HG03565 (cell line): ENCODE measurements at regions not wholly inside any gene's neighbourhood (a gene's known extent, or its start where the extent isn't known, plus 50 kb on each side); places are given as distances from the start of the nearest gene placed in this dataset.
"Not testable (repeated sequence)": the region's sequence is repeated elsewhere in the genome, so short reads cannot be mapped to it uniquely, and the experiment has no call there.

Experiments used
- ATAC-seq: cut with Tn5 transposase; IDR thresholded peaks from one replicate; pipeline ENCODE4 v1.9.1; 2021; ENCODE audit warnings: mild to moderate bottlenecking, moderate library complexity; ENCODE audit not compliant: unreplicated experiment

DNA sequence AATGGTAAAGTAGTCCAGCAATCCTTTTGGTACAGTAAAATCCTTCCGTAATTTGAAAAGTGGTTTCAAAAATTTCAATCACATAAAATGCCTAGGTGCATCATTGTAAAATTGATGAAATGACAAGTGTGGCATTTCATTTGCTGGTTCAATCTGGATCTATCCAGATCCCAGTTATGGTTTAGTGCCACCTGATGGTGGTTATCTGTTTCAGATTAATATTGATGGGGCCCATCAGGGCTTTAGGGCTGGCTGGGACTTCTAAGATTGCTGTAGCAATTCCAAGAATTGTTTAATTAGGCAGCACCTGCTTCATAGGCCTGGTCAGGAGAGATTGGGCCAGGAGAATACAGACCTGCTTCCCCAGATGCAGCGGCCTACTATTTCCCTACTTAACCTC lies 55.5 kb upstream of the PIK3C3 start:
- ATAC-seq, result no peak

DNA sequence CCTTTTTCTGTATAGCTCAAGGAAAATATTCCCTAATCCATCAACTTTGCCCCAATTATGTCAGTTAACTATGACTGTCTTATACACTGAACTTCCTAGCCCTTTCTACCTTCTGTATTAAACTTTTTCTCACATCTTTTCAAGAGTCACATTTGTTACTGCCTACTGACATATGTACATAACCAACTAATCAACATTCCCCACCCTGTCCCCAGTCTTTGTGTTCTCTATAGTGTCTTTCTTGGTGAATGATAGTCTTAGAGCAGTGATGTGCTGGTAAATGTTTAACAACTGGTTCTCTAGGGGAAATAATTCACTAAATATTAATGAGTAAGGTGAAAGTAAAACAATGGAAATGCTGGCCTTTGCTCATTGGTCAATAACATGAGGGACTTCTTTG lies 61.6 kb upstream of the PIK3C3 start:
- ATAC-seq, result no peak

DNA sequence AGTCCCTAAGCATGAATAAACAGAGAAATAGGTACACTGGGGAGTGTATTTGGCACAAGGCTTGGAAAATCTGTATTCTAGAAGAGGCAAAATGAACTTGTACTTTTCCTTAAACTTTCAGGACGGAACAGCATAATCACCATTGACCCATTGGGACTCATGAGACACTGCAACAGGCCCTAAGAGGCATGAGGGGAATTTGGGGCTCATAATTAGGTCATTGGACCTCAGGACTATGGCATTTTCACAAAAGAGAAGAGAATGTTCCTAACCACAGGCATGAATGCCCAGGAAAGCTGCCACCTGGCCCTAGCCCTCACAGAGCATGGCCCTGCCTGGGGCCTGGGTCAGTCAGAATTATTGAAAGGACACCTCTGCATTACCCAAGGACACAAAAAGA lies 67.9 kb upstream of the PIK3C3 start:
- ATAC-seq, result no peak

DNA sequence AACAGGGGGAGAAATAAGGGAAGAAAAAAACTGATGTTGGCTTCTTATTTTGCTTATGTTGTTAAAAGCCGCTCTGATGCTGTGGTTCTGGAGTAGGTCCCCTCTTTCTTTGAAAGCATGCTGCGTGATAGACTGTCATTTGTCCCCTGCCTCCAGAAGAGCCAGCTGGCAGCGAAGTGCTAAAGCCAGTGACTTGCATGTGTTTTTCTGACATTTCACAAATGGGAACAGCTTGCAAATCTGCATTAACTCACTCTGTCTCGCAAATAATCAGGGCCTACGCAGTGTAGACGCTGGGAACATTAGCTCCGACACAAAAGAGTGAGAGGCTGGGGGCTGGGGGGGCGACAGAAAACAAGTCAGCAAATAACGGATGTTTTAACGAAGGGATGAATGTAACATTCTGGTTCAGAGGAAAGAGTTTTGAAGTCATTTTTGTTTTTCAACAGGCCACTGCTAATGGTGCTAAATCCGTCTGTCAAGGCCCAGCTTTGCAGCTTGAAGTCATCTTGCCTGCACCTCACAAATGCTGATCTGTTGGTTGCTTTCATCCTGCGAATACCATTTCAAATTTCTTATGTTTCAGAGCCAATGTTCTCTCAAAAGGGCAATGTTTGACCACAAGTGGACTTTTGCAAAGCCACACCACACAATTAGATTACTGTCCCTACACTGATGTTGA lies 68.8 kb upstream of the PIK3C3 start:
- no peak for ATAC-seq

DNA sequence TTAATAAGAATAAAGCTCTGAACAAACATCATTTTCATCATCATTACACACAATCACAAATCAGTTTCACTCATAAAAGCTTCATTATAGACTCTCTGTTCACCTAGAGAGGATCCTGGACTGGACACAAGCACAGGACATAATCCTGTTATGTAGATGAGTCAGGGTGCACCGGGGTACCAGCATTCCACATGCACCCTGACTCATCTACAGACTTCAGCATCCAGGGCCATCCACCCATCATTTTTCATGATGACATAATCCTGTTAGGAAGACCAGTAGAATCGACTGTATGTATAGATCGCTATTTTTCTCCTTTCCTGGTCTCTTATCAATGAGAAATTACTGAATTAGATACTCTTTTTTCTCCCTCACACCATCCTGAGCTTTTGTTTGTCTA lies 73.7 kb upstream of the PIK3C3 start:
- no peak for ATAC-seq

DNA sequence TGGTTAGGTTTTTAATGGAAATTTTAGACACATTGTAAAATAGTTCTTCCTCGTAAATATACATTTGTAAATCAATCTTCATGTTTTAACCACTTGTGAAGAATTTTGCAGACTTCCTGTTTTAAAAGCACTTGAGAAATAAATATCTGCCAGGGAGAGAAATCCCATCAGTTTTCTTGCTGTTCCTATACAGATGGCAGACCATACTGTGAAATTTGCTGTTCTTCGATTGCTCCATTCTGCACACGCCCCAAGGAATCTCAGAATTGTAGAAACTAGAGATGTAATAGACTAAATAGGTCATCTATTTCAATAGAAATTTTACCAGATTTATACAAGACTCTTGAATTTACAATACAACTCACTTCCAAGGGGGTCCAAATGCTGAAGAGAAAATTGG lies 75.8 kb upstream of the PIK3C3 start:
- no peak for ATAC-seq

DNA sequence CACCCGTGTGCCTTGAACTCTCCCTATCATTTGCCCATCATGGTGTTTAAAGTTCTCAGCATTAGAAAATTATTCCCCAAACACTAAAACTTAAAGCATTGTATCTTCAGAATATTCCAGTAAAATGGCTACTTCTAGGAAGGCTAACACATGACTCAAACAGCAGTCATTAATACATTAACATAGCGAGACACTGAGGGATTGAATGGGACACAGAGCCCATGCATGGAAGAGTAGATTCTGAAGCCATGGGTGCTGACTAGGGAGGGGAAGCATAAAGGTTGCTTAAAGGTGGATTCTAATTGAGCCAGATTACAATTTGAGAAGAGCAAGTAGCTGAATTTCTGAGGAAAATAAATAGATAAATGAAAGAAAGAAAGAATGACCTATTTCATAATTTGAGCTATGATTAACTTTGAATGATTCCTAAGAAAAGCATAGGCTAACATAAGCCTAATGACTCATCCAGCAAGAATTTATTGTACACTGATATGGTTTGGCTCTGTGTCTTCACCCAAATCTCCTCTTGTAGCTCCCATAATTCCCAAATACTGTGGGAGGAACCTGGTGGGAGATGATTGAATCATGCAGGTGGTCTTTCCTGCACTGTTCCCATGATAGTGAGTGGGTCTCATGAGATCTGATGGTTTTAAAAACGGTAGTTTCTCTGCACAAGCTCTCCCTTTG lies 79.8 kb upstream of the PIK3C3 start:
- no peak for ATAC-seq

DNA sequence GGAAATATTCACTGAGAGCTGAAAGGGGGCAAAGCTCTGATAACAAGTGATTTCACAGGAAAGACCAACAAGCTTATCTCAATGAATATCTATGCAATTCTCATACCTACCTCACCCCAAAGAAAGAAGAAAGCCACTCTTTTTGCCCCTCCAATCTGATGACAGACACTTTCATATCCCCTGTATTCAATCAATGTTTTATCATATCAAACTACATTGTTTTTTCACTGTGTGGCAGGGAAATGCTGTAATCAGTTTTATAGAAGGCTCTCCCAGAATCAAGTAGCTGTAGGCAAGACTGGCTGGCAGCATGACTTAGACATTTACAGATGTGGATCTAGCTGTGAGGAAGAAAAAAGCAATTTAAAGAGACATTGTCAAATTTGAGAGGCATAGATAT lies 81.3 kb upstream of the PIK3C3 start:
- ATAC-seq, result no peak

DNA sequence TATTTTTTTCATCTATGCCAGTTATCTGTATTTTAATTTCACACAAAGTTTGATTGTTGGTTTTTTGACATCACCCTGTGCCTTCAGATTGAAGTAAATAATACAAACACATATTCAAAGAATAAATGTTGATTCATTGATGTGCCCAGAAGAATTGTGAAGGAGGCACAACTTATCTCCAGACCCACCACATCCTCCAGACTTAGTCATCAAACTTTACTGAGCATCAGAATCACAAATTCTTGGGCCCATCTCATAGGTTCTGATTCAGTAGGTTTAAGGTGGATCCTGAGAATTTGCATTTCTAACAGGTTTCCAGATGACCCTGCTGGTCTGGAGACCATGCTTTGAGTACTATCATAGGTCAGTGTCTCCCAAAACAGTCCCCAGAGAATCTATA lies 82.8 kb upstream of the PIK3C3 start:
- no peak for ATAC-seq

DNA sequence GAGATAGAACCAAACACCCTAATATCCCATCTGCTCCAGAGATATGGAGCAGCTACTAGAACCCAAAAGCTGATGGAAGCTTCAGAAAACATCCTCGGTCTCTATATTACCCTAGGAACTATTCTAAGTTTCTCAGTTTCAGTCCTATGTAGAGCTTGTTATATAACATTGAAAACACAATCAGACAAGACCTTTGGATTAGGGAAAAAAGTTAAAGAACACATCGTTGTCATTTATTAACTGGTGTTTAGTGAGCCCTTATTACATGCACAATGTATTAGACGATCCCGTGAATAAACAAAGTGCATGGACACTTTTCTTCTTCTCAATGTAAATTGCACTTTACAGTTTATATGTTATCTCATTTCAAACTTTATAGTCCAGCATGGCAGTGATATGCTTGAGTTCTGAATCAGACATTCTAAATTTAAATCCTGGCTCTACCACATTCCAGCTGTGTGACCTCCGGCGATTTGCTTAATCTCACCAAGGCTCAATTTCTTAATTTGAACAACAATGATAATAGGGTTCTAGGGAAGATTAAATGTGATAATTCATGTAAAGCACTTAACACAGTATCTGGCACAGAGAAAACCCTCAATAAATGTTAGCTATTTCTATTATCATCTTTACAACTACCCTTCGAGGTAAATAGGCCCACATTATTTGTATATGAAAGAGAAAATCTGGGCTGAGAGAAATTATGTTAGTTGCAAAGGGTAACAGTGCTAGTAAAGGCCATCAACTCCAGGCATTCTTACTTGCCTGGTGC lies 83.6 kb upstream of the PIK3C3 start:
- no peak for ATAC-seq

DNA sequence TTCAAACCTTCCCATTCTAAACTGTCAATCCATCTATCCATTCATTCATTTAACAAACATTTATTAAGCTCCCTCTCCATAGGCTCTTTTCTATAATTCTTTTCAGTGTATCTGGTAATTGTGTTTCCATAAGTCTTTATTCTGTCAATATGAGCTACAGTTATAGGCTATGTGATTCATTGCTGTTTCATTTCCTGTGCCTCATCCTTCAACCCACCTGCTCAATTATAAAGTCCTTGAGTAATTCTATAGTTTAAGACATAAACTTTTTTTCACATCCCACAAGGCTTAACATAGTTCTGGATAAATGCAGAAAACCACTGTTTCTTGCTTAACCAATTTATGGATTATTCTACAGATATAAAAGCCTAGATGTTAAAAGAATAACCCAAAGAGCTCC lies 84.2 kb upstream of the PIK3C3 start:
- ATAC-seq, result no peak

DNA sequence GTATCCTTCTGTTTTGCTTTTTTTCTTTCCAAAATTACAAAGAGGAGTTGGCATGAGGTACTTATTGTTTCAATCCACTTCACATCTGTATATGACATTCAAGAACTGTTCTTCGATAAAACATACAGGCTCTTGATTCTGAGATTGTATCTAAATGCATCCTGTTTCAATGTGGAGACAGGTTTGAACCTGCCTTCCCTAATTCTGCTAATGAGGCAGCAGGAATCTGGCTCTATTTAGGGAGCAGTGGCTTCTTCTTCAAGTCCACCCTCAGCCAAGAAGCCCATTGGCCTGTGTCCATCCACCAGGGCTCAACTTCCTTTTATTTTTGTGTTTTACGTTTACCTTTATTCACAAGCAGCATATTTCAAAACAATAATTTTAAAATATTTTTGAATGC lies 84.8 kb upstream of the PIK3C3 start:
- no peak for ATAC-seq

DNA sequence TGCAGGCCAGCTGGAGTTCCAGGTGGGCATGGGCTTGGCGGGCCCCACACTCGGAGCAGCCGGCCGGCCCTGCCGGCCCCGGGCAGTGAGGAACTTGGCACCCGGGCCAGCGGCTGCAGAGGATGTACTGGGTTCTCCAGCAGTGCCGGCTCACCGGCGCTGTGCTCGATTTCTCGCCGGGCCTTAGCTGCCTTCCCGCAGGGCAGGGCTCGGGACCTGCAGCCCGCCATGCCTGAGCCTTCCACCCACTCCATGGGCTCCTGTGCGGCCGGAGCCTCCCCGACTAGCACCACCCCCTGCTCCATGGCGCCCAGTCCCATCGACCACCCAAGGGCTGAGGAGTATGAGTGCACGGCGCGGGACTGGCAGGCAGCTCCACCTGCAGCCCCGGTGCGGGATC lies 89.2 kb upstream of the PIK3C3 start:
- not testable (repeated sequence) for ATAC-seq

DNA sequence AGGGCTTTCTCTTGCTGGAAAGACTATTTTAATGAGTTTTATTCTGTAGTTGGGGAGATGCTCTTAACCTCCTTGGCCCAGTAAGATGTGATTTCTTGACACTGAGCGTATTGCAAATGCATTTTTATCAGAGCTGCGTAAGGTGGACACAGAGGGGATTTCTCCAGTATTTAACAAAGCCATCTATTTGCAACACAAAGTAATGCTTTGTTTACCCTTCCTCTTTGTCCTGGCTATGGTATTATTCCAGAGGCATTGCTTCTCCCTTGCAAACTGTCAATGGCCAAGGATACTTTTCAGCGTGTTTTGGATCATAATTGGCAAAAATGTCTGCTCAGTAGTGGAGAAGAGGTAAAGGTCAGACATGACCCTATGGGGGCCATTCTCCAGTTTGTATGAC lies 90.8 kb upstream of the PIK3C3 start:
- ATAC-seq, result no peak

DNA sequence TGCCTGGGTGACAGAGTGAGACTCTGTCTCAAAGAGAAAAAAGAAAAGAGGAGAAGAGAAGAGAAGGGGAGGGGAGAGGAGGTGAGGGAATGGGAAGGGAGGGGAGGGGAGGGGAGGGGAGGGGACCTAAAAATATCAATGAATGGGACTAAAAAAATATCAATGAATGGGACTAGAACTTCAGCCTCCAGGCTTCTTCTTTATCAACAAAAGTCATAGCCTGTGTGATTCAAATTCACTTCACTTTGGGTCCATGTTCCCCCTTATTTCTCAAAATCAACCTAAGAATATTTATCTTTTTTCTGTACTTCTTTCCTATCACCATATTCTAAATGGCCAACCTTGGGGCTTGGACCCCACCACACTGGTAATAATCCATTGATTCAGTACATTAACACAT lies 92.1 kb upstream of the PIK3C3 start:
- no peak for ATAC-seq

DNA sequence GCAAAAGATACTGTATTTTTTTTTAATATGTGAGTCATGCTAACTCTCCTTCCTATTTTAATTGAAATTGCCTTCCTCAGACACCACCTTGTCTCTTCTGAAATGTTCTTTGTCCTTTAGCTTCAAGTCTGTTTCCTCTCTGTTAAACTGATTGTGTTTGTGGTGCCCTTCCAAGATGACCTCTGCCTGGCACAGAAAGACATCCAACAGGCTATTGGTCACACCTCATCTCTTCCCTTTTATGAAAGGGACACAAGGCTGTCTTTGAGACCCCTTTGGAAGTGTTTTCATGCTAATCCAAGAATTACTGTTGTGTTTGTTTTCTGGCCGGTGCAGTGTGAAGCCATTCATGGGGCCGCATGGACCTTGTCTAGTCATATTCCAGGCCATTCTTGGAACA lies 94.0 kb upstream of the PIK3C3 start:
- no peak for ATAC-seq

DNA sequence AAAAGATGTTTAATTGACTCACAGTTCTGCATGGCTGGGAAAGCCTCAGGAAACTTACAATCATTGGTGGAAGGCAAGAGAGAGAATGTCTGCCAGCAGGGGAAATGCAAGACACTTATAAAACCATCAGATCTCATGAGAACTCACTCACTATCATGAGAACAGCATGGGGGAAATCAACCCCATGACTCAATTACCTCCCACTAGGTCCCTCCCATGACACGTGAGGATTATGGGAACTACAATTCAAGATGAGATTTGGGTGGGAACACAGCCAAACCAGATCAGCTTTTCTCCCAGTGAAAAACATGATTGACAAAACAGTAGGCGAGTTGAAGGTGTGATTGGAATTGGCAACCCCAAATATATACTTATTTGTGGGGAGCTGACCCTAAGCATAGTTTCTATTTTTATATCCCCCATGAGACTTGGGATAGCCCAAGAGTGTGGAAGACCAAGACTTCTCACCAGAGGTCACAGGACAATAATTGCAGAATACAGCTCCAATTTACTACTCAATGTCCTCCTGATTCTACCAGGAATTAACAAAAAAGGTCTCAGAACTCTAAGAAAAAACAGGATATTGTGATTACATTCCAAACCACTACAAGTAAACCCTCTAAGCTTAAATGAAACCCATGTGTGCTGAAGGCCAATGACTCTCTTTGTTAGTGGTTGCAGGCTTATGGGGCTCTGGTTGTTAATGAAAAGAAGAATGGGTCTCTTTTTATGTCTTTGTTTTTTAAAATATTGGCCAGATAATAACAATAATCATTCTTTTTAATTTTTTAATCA lies 96.1 kb upstream of the PIK3C3 start:
- ATAC-seq, result no peak

DNA sequence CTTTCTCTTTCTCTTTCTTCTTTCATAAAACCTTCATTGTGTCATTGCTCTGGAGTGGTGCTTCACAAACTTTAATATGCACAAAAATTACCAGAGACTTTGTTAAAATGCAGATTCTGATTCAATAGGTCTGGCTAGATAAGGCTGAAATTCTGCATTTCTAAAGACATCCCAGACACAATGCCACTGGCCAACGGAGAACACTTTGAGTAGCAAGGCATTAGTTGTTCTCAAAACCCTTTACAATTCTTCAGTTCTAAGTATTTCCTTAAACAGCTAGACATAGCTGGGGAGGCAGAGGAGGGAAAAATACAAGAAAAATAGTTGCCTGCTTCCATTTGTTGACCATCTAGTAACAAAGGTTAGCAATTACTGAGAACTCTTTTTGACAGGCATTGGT lies 101.8 kb upstream of the PIK3C3 start:
- ATAC-seq, result no peak

DNA sequence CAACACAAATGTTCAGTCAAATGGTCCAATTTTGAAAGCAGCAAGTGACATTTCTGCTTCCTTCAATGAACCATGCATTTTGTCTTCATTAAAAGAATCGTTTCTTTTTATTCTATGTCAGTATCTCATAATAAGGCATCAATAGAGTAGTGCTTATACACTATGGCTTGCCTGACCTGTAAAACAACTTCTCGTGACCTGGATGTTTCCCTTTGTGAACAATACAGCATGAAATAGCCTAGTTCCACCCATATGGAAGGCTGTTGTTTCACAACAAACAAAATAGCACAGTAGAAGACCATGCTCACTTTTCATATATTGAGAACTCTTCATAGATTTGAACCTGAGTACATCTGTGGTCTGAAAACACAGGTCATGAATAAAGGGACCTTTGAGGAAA lies 104.3 kb upstream of the PIK3C3 start:
- ATAC-seq, result no peak

DNA sequence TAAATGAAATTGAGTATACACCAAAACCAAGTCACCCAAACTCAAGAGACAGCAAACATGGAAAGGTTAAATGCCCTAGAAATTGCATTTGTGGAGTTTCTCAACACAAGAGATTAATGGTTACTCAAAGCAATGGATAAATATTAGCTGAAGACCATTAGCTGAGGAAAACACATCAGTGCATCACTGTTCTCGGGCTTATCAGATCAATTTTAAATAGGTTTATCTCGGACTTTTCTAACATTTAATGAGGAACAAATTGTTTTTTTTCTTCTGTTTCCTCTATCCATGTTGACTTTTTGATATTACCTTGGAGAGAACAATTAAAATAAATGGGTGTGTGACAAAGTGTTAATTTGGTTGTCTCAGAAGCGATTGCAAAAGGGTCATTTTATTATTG lies 105.4 kb upstream of the PIK3C3 start:
- no peak for ATAC-seq

DNA sequence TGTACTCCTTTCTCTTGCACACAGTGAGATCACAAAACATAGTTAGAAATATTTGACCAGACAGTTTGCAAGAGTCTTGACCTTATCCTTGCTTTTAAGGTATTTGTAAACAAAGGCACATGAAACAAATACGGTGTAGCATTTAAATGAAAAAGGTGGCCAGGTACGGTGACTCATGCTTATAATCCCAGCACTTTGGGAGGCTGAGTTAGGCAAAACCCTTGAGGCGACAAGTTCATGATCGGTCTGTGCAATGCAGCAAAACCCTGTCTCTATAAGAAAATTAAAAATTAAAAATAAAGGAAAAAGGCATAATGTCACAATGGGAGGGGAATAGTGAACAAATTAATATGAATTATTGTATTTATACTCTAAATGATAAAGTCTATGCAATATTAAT lies 109.5 kb upstream of the PIK3C3 start:
- no peak for ATAC-seq
